H1 (cell line): ENCODE measurements at regions not wholly inside any gene's neighbourhood (a gene's known extent, or its start where the extent isn't known, plus 50 kb on each side); places are given as distances from the start of the nearest gene placed in this dataset.

Source experiments
- CTCF ChIA-PET: fragments of 300-600 bp; sonication (Branson Sonifier 250); formaldehyde crosslinking; loops from one replicate; lab custom pipeline; 2021; ENCODE audit not compliant: partially characterized antibody; lab: Charles Lee
- POLR2A ChIA-PET: fragments of 300-600 bp; sonication (Branson Sonifier 250); formaldehyde crosslinking; loops from one replicate; lab custom pipeline; 2021; ENCODE audit warnings: inconsistent platforms; ENCODE audit not compliant: partially characterized antibody; lab: Charles Lee
- DNase-seq, 2 experiments: peaks; one replicate each; pipeline versions ENCODE4 v3.0.0 to v3.0.0-alpha.2; 2010 to 2022; ENCODE audit warnings: low spot score in 2 of 2, low read depth in 1 of 2, mixed read lengths in 1 of 2
- FAIRE-seq: peaks from 2 replicates; lab custom pipeline; 2011; peaks lifted over from hg19 to GRCh38; lab: Jason Lieb, UNC
- H2AFZ ChIP-seq: 2 replicates; pipeline ENCODE4 v1.8.1; 2012; ENCODE audit warnings: low read length, inconsistent platforms
- H2AK5ac ChIP-seq: 2 replicates; pipeline ENCODE4 v1.6.1; 2013; ENCODE audit warnings: low read depth, low read length
- H2BK120ac ChIP-seq: replicated peaks from 2 replicates; pipeline ENCODE3; 2013; ENCODE audit warnings: low read depth, low read length, inconsistent platforms
- H2BK12ac ChIP-seq: 2 replicates; pipeline ENCODE4 v1.6.1; 2013; ENCODE audit warnings: low read depth, low read length
- H2BK15ac ChIP-seq: 2 replicates; pipeline ENCODE4 v1.6.1; 2013; ENCODE audit warnings: low read length
- H2BK20ac ChIP-seq: 2 replicates; pipeline ENCODE4 v1.6.1; 2013; ENCODE audit warnings: low read length
- H2BK5ac ChIP-seq: 2 replicates; pipeline ENCODE4 v1.6.1; 2013; ENCODE audit warnings: low read depth, low read length
- H3K14ac ChIP-seq: 2 replicates; pipeline ENCODE4 v1.6.1; 2013; ENCODE audit warnings: inconsistent platforms; ENCODE audit not compliant: insufficient read length
- H3K18ac ChIP-seq: 2 replicates; pipeline ENCODE4 v1.6.1; 2013; ENCODE audit warnings: low read length; ENCODE audit errors: extremely low read depth
- H3K23ac ChIP-seq: 2 replicates; pipeline ENCODE4 v1.6.1; 2013; ENCODE audit warnings: inconsistent platforms; ENCODE audit not compliant: insufficient read length
- H3K23me2 ChIP-seq: 2 replicates; pipeline ENCODE4 v1.6.1; 2013; ENCODE audit warnings: low read depth, low read length
- H3K27ac ChIP-seq: 2 replicates; pipeline ENCODE4 v1.6.1; 2011; ENCODE audit warnings: low read depth, low read length, inconsistent platforms
- H3K27me3 ChIP-seq, 4 experiments: replicated peaks in 1 of 4; 1 replicate in 1 of 4; 2 replicates in 3 of 4; pipeline versions ENCODE4 v1.6.1 to v1.8.1; 2011 to 2013; ENCODE audit warnings: low read length in 3 of 4, mild to moderate bottlenecking in 3 of 4, inconsistent platforms in 2 of 4, mixed read lengths in 2 of 4, moderate library complexity in 1 of 4; ENCODE audit not compliant: control insufficient read depth in 3 of 4, insufficient read depth in 3 of 4; ENCODE audit errors: extremely low read depth in 1 of 4
- H3K36me3 ChIP-seq, 4 experiments: 2 replicates each; pipeline versions ENCODE4 v1.6.1 to v1.8.1; 2011 to 2013; ENCODE audit warnings: mild to moderate bottlenecking in 4 of 4, low read length in 3 of 4, moderate library complexity in 2 of 4, control low read depth in 1 of 4, inconsistent platforms in 1 of 4; ENCODE audit not compliant: insufficient read depth in 4 of 4, control insufficient read depth in 2 of 4
- H3K4ac ChIP-seq: replicated peaks from 2 replicates; pipeline ENCODE3; 2013; ENCODE audit warnings: low read length, low read depth, mixed read lengths, inconsistent platforms; ENCODE audit not compliant: insufficient read length
- H3K4me1 ChIP-seq, 4 experiments: replicated peaks in 1 of 4; 1 replicate in 1 of 4; 2 replicates in 3 of 4; pipeline versions ENCODE4 v1.6.1 to v1.8.1; 2011 to 2013; ENCODE audit warnings: low read length in 3 of 4, inconsistent platforms in 2 of 4, mixed read lengths in 1 of 4; ENCODE audit not compliant: insufficient read depth in 4 of 4, control insufficient read depth in 3 of 4
- H3K4me2 ChIP-seq, 2 experiments: 2 replicates each; pipeline versions ENCODE4 v1.6.1 to v1.8.1; 2011 to 2013; ENCODE audit warnings: low read depth in 2 of 2, low read length in 2 of 2, control low read depth in 1 of 2, inconsistent platforms in 1 of 2, mild to moderate bottlenecking in 1 of 2; ENCODE audit not compliant: insufficient read depth in 1 of 2
- H3K4me3 ChIP-seq, 4 experiments: fragments of 200-600, 300-600 bp in 1 of 4; sonication (generic), shearing (Covaris generic), sonication (Bioruptor Twin) in 1 of 4; 2 replicates each; pipeline versions ENCODE4 v1.5.1 to v1.8.1; 2011 to 2016; ENCODE audit warnings: low read length in 4 of 4, low read depth in 3 of 4, control low read depth in 2 of 4, inconsistent platforms in 2 of 4, mild to moderate bottlenecking in 2 of 4, mixed read lengths in 1 of 4, moderate library complexity in 1 of 4; ENCODE audit not compliant: insufficient read depth in 2 of 4; ENCODE audit errors: extremely low read depth in 1 of 4
- H3K56ac ChIP-seq: replicated peaks from 2 replicates; pipeline ENCODE3; 2013; ENCODE audit warnings: low read depth, mild to moderate bottlenecking, mixed read lengths, low read length, inconsistent platforms; ENCODE audit not compliant: insufficient read length
- H3K79me1 ChIP-seq: 2 replicates; pipeline ENCODE4 v1.6.1; 2013; ENCODE audit warnings: low read depth, low read length, control low read depth
- H3K79me2 ChIP-seq, 2 experiments: 2 replicates each; pipeline versions ENCODE4 v1.6.1 to v1.8.1; 2012 to 2013; ENCODE audit warnings: low read length in 2 of 2, mild to moderate bottlenecking in 2 of 2, inconsistent platforms in 1 of 2; ENCODE audit not compliant: insufficient read depth in 2 of 2, control insufficient read depth in 1 of 2
- H3K9ac ChIP-seq, 4 experiments: replicated peaks in 1 of 4; 1 replicate in 1 of 4; 2 replicates in 3 of 4; pipeline versions ENCODE4 v1.6.1 to v1.8.1; 2011 to 2013; ENCODE audit warnings: low read depth in 3 of 4, low read length in 3 of 4, control low read depth in 2 of 4, mild to moderate bottlenecking in 2 of 4, moderate library complexity in 2 of 4, inconsistent platforms in 1 of 4; ENCODE audit errors: extremely low read depth in 1 of 4
- H3K9me3 ChIP-seq, 2 experiments: 2 replicates each; pipeline versions ENCODE4 v1.6.1 to v1.8.1; 2012 to 2013; ENCODE audit warnings: mild to moderate bottlenecking in 2 of 2, moderate library complexity in 2 of 2, control low read depth in 1 of 2, inconsistent platforms in 1 of 2, low read depth in 1 of 2, low read length in 1 of 2, mixed read lengths in 1 of 2; ENCODE audit not compliant: insufficient read depth in 2 of 2
- H4K20me1 ChIP-seq, 2 experiments: replicated peaks in 1 of 2; 2 replicates each; pipeline versions ENCODE3 to v1.8.1; 2011 to 2013; ENCODE audit warnings: inconsistent platforms in 2 of 2, low read length in 2 of 2, mild to moderate bottlenecking in 1 of 2; ENCODE audit not compliant: insufficient read depth in 2 of 2, control insufficient read depth in 1 of 2
- H4K5ac ChIP-seq: 2 replicates; pipeline ENCODE4 v1.6.1; 2013; ENCODE audit warnings: low read length, low read depth, mixed read lengths, inconsistent platforms; ENCODE audit not compliant: insufficient read length
- H4K8ac ChIP-seq: 2 replicates; pipeline ENCODE4 v1.8.0; 2013; ENCODE audit warnings: mild to moderate bottlenecking, moderate library complexity, low read length, inconsistent platforms; ENCODE audit not compliant: insufficient read depth; ENCODE audit errors: extremely low read depth
- H4K91ac ChIP-seq: replicated peaks from 2 replicates; pipeline ENCODE3; 2013; ENCODE audit warnings: low read length, mixed read lengths, inconsistent platforms; ENCODE audit not compliant: insufficient read length
- ASH2L ChIP-seq: fragments of 200-600, 300-600 bp; sonication (generic); IDR thresholded peaks from one replicate; pipeline ENCODE4 v1.7.1; 2017; ENCODE audit warnings: low read length
- CTBP2 ChIP-seq: IDR thresholded peaks from 2 replicates; pipeline ENCODE4 v1.7.0; 2011; ENCODE audit warnings: borderline replicate concordance, mild to moderate bottlenecking, moderate library complexity, mixed read lengths, low read length; ENCODE audit not compliant: insufficient read depth, insufficient read length
- EP300 ChIP-seq, 2 experiments: IDR thresholded peaks; 1 replicate in 1 of 2; 2 replicates in 1 of 2; pipeline ENCODE4 v1.6.1; 2011 to 2012; ENCODE audit warnings: low read depth in 2 of 2, low read length in 2 of 2, mild to moderate bottlenecking in 2 of 2, borderline replicate concordance in 1 of 2, inconsistent platforms in 1 of 2, moderate library complexity in 1 of 2
- EZH2 ChIP-seq: fragments of 200-600 bp; sonication (generic); IDR thresholded peaks from 2 replicates; pipeline ENCODE4 v1.7.1; 2012; ENCODE audit warnings: low read depth, mild to moderate bottlenecking, moderate library complexity, low read length, inconsistent platforms; ENCODE audit not compliant: severe bottlenecking
- JUN ChIP-seq: IDR thresholded peaks from 2 replicates; pipeline ENCODE4 v1.6.1; 2011; ENCODE audit warnings: low read depth, mild to moderate bottlenecking, improper control_type of control experiment, low read length
- KDM5A ChIP-seq: fragments of 200-600 bp; IDR thresholded peaks from 2 replicates; pipeline ENCODE4 v1.7.1; 2012; ENCODE audit warnings: mild to moderate bottlenecking, low read length, inconsistent platforms, mixed read lengths
- MAFK ChIP-seq: IDR thresholded peaks from 2 replicates; pipeline ENCODE4 v1.6.1; 2012; ENCODE audit warnings: low read depth, mild to moderate bottlenecking, improper control_type of control experiment, low read length
- POLR2A ChIP-seq, 2 experiments: IDR thresholded peaks; 1 replicate in 1 of 2; 2 replicates in 1 of 2; pipeline ENCODE4 v1.6.1; 2011; ENCODE audit warnings: low read depth in 2 of 2, low read length in 2 of 2, mild to moderate bottlenecking in 2 of 2; ENCODE audit errors: control extremely low read depth in 1 of 2
- POLR2AphosphoS5 ChIP-seq: IDR thresholded peaks from 2 replicates; pipeline ENCODE4 v1.6.1; 2011; ENCODE audit warnings: low read depth, low read length
- RFX5 ChIP-seq: IDR thresholded peaks from 2 replicates; pipeline ENCODE4 v1.6.1; 2011; ENCODE audit warnings: low read depth, low read length, improper control_type of control experiment, borderline replicate concordance
- RXRA ChIP-seq: IDR thresholded peaks from 2 replicates; pipeline ENCODE4 v1.6.1; 2011; ENCODE audit warnings: low read depth, mild to moderate bottlenecking, low read length, moderate library complexity; ENCODE audit not compliant: insufficient read depth
- SP1 ChIP-seq: IDR thresholded peaks from 2 replicates; pipeline ENCODE4 v1.6.1; 2011; ENCODE audit warnings: low read depth, low read length
- SP2 ChIP-seq: IDR thresholded peaks from 2 replicates; pipeline ENCODE4 v1.6.1; 2012; ENCODE audit warnings: mild to moderate bottlenecking, low read length, inconsistent platforms
- SUZ12 ChIP-seq: fragments of 200-600 bp; sonication (generic); IDR thresholded peaks from 2 replicates; pipeline ENCODE4 v1.6.1; 2012; ENCODE audit warnings: mild to moderate bottlenecking, inconsistent platforms, low read length, moderate library complexity, mixed read lengths
- TAF7 ChIP-seq: optimal IDR thresholded peaks from 2 replicates; pipeline ENCODE3; 2011; ENCODE audit warnings: low read depth, mild to moderate bottlenecking, inconsistent platforms, low read length, moderate library complexity, borderline replicate concordance
- WGBS, 2 experiments: shearing (Covaris generic) in 1 of 2; methylation state at CpG; one replicate each; pipeline versions ENCODE4 v1.1.6 to v1.1.7; 2013 to 2015; ENCODE audit warnings: low lambda C conversion rate in 2 of 2, mixed read lengths in 2 of 2, inconsistent platforms in 1 of 2, low coverage in 1 of 2, missing lambda C conversion rate in 1 of 2; ENCODE audit not compliant: insufficient replicate concordance in 2 of 2, insufficient coverage in 1 of 2, insufficient read length in 1 of 2; ENCODE audit errors: extremely low coverage in 1 of 2, missing lambda C conversion rate in 1 of 2; 5-methylcytosine and 5-hydroxymethylcytosine counted together

DNA sequence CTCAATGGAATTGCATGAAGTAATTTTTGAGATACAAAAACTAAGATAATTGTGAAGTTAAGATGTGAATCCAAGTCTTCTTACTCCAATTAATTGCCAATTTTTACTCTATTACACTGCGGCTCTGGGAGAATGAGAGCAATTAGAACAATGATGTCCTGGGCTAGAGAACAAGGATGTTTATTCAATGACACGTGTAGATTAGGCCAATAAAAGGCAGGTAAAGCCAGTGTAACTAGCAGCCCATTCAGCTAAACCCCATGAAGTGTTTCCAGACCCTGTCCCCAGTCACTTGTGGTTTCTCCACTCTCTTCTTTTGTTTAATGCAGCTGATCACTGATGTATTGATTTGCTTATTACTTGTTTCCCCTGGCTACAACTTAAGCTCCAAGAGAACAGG lies 381.1 kb upstream of the ARHGEF26 start:
- no peak overlapping the region for H2BK12ac ChIP-seq
- H3K4ac ChIP-seq = no peak overlapping the region
- no peaks in the 10 kb centered on the region for H3K79me1 ChIP-seq
- TF ChIP-seq SUZ12 (no peak), EZH2 (no peak), EP300 (IDR thresholded peaks at IDR 0.05; ENCODE audit: borderline replicate concordance in 1 of 2, low read depth in 2 of 2, low read length in 2 of 2) (no peak), RXRA (no peak), JUN (no peak), CTBP2 (no peak), MAFK (no peak), RFX5 (no peak), SP1 (no peak), SP2 (no peak), POLR2A (IDR thresholded peaks at IDR 0.05; ENCODE audit: control extremely low read depth in 1 of 2, low read depth in 2 of 2, low read length in 2 of 2) (no peak), KDM5A (no peak), ASH2L (no peak), TAF7 (no peak), POLR2AphosphoS5 (no peak)
- H3K23me2 ChIP-seq = no peaks in the 10 kb centered on the region
- H3K9me3 ChIP-seq = no peaks in the 10 kb centered on the region
- H3K36me3 ChIP-seq = no peaks in the 10 kb centered on the region
- no peak overlapping the region for H2AFZ ChIP-seq
- H2BK20ac ChIP-seq = no peak overlapping the region
- no peak for DNase-seq
- H4K91ac ChIP-seq = no peak overlapping the region
- no peak overlapping the region for H3K14ac ChIP-seq
- no peak overlapping the region for H2BK15ac ChIP-seq
- no peak overlapping the region for H4K8ac ChIP-seq
- no peak overlapping the region for H2AK5ac ChIP-seq
- 73% methylated on average over 2 of the region's 2 CpGs; no CpG with 5 or more reads in 1 of the 2 experiments for WGBS, 2 experiments
- H3K27me3 ChIP-seq = peaks cover 0 to 1% (median 0%) of the 10 kb centered on the region in 4 experiments; a peak in 1 of 7 replicates
- no peak overlapping the region for H3K9ac ChIP-seq
- H3K4me2 ChIP-seq = no peak overlapping the region
- no peak overlapping the region for H2BK120ac ChIP-seq
- no peak for FAIRE-seq
- H3K18ac ChIP-seq = no peak overlapping the region
- H3K27ac ChIP-seq = no peak overlapping the region
- H4K20me1 ChIP-seq = no peaks in the 10 kb centered on the region
- H3K23ac ChIP-seq = no peak overlapping the region
- ChIA-PET POLR2A (no interaction called here), CTCF (no interaction called here)
- no peak overlapping the region for H3K4me3 ChIP-seq
- H3K56ac ChIP-seq = no peak overlapping the region
- no peaks in the 10 kb centered on the region for H3K79me2 ChIP-seq
- H3K4me1 ChIP-seq = peaks cover 0 to 3% (median 0%) of the 10 kb centered on the region in 4 experiments; a peak in 1 of 7 replicates
- no peak overlapping the region for H2BK5ac ChIP-seq
- H4K5ac ChIP-seq = no peak overlapping the region
